ENCODE measurements at regions not wholly inside any gene's neighbourhood (a gene's known extent, or its start where the extent isn't known, plus 50 kb on each side); places are given as distances from the start of the nearest gene placed in this dataset.

DNA sequence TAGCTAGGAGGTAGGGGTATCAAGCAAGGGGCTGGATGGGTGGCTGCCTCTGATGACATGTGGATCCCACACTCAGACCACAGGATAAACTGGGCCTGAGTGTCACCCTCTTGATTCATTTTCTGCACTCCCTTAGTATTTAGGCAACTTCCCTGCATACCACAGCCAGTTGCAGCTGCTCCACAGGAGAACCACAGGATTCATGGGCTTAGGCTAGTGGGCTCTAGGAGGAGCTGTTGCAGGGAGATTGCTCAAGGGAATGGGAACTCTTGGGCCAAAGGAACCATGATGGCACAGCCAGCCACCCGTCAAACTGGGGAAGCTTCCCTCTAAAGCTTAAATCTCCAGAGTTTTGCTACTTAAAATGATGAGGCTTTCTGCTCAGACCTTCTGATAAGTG lies 269.7 kb upstream of the ASIC2 start:
- TF ChIP-seq POLR2A (IDR thresholded peaks at IDR 0.05) (no peak), CTCF (IDR thresholded peaks at IDR 0.05) (no peak), POLR2AphosphoS5 (IDR thresholded peaks at IDR 0.05) (no peak)
